Fibroblast of villous mesenchyme (primary cell): ENCODE measurements at regions not wholly inside any gene's neighbourhood (a gene's known extent, or its start where the extent isn't known, plus 50 kb on each side); places are given as distances from the start of the nearest gene placed in this dataset.

Experiments
- DNase-seq: peaks from one replicate; pipeline ENCODE4 v3.0.0-alpha.2; 2010; ENCODE audit warnings: low read depth
- H3K4me3 ChIP-seq: 2 replicates; pipeline ENCODE4 v1.5.1; 2011; ENCODE audit warnings: low read depth, mild to moderate bottlenecking, low read length
- CTCF ChIP-seq: IDR thresholded peaks from 2 replicates; pipeline ENCODE4 v1.5.1; 2012; ENCODE audit warnings: low read depth, mild to moderate bottlenecking, low read length; ENCODE audit not compliant: insufficient read depth

GRCh38 chr2:176678571-176678970 is 409.3 kb downstream of the MTX2 start:
- DNase-seq: no peak
- no peak for TF ChIP-seq CTCF
- no peak overlapping the region for H3K4me3 ChIP-seq

- DNase-seq: no peak
- TF ChIP-seq CTCF: no peak
- H3K4me3 ChIP-seq: no peak overlapping the region
Observed at GRCh38 chr2:176679061-176679669, 409.9 kb downstream of the MTX2 start.

- no peak for TF ChIP-seq CTCF
- H3K4me3 ChIP-seq: no peak overlapping the region
- DNase-seq: peak; percentile 41
Observed at GRCh38 chr2:176680916-176681516, 411.8 kb downstream of the MTX2 start.

- no peak overlapping the region for H3K4me3 ChIP-seq
- DNase-seq: no peak
- TF ChIP-seq CTCF: no peak
Observed at GRCh38 chr2:176681584-176682115, 412.4 kb downstream of the MTX2 start.

GRCh38 chr2:176682278-176682677 is 413.0 kb downstream of the MTX2 start:
- peak overlapping the region; percentile 12 for H3K4me3 ChIP-seq
- peak; percentile 72 for DNase-seq
- TF ChIP-seq CTCF: no peak

GRCh38 chr2:176683618-176684111 is 414.4 kb downstream of the MTX2 start:
- no peak for DNase-seq
- no peak overlapping the region for H3K4me3 ChIP-seq
- no peak for TF ChIP-seq CTCF
